IPS DF 4.7 (cell line): ENCODE measurements at regions not wholly inside any gene's neighbourhood (a gene's known extent, or its start where the extent isn't known, plus 50 kb on each side); places are given as distances from the start of the nearest gene placed in this dataset.
A peak's percentile ranks its signal among the peaks of the same experiment; 100 is the strongest.
"Not testable (repeated sequence)": the region's sequence is repeated elsewhere in the genome, so short reads cannot be mapped to it uniquely, and the experiment has no call there.

Source experiments
- DNase-seq: peaks from one replicate; pipeline ENCODE4 v3.0.0-alpha.2; 2013; ENCODE audit warnings: low spot score; ENCODE audit errors: extremely low read depth

- DNase-seq, result no peak
Measured at GRCh38 chr15:69601711-69602504, 149.3 kb downstream of the RPLP1 start.

- DNase-seq, result no peak
Measured at GRCh38 chr15:69602921-69603320, 150.3 kb downstream of the RPLP1 start.

- DNase-seq, result no peak
Measured at GRCh38 chr15:69603369-69604071, 150.9 kb downstream of the RPLP1 start.

GRCh38 chr15:69604072-69604411 lies 151.4 kb downstream of the RPLP1 start:
- peak; percentile 16 for DNase-seq

GRCh38 chr15:69606144-69606543 lies 153.5 kb downstream of the RPLP1 start:
- DNase-seq, result no peak

GRCh38 chr15:69606921-69607500 lies 154.4 kb downstream of the RPLP1 start:
- DNase-seq, result no peak

- DNase-seq, result no peak
Measured at GRCh38 chr15:69608661-69609060, 156.0 kb downstream of the RPLP1 start.

GRCh38 chr15:69609176-69609575 lies 156.6 kb downstream of the RPLP1 start:
- DNase-seq, result no peak

- DNase-seq, result no peak
Measured at GRCh38 chr15:69609776-69610175, 157.2 kb downstream of the RPLP1 start.

- DNase-seq, result no peak
Measured at GRCh38 chr15:69610277-69610676, 157.7 kb downstream of the RPLP1 start.

GRCh38 chr15:69610858-69611257 lies 158.2 kb downstream of the RPLP1 start:
- DNase-seq, result no peak

- DNase-seq, result no peak
Measured at GRCh38 chr15:69612112-69612511, 159.5 kb downstream of the RPLP1 start.

- no peak for DNase-seq
Measured at GRCh38 chr15:69613182-69613581, 160.6 kb downstream of the RPLP1 start.

GRCh38 chr15:69613988-69614387 lies 161.4 kb downstream of the RPLP1 start:
- DNase-seq, result no peak

- DNase-seq, result no peak
Measured at GRCh38 chr15:69615736-69616135, 163.1 kb downstream of the RPLP1 start.

GRCh38 chr15:69616558-69616957 lies 163.9 kb downstream of the RPLP1 start:
- DNase-seq, result no peak

GRCh38 chr15:69617144-69617543 lies 164.5 kb downstream of the RPLP1 start:
- not testable (repeated sequence) for DNase-seq

- no peak for DNase-seq
Measured at GRCh38 chr15:69623392-69624154, 171.0 kb downstream of the RPLP1 start.

- DNase-seq, result no peak
Measured at GRCh38 chr15:69624155-69624520, 171.5 kb downstream of the RPLP1 start.

GRCh38 chr15:69624816-69625215 lies 172.2 kb downstream of the RPLP1 start:
- no peak for DNase-seq

- DNase-seq, result no peak
Measured at GRCh38 chr15:69625328-69625727, 172.7 kb downstream of the RPLP1 start.
